ENCODE measurements at regions not wholly inside any gene's neighbourhood (a gene's known extent, or its start where the extent isn't known, plus 50 kb on each side); places are given as distances from the start of the nearest gene placed in this dataset.

- no peak for TF ChIP-seq CTCF (IDR thresholded peaks at IDR 0.05)
- TF ChIP-seq, protein P1, sequence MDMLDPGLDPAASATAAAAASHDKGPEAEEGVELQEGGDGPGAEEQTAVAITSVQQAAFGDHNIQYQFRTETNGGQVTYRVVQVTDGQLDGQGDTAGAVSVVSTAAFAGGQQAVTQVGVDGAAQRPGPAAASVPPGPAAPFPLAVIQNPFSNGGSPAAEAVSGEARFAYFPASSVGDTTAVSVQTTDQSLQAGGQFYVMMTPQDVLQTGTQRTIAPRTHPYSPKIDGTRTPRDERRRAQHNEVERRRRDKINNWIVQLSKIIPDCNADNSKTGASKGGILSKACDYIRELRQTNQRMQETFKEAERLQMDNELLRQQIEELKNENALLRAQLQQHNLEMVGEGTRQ (CRISPR knock-in tag; IDR thresholded peaks at IDR 0.05), result no peak
- no peak for TF ChIP-seq MXD4 (CRISPR knock-in tag; IDR thresholded peaks at IDR 0.05; ENCODE audit: borderline replicate concordance)
- no peak for TF ChIP-seq NFATC4 (CRISPR knock-in tag; IDR thresholded peaks at IDR 0.05)
- no peak for TF ChIP-seq TEAD4 (CRISPR knock-in tag; IDR thresholded peaks at IDR 0.05)
- no peak for TF ChIP-seq CREB1 (CRISPR knock-in tag; IDR thresholded peaks at IDR 0.05)
- TF ChIP-seq AFF4 (CRISPR knock-in tag; IDR thresholded peaks at IDR 0.05; ENCODE audit: borderline replicate concordance), result no peak
- no peak for TF ChIP-seq PRDM15 (CRISPR knock-in tag; IDR thresholded peaks at IDR 0.05)
- no peak for TF ChIP-seq ATF6 (CRISPR knock-in tag; IDR thresholded peaks at IDR 0.05)
- TF ChIP-seq ZNF396 (CRISPR knock-in tag; IDR thresholded peaks at IDR 0.05; ENCODE audit: borderline replicate concordance), result no peak
- no peak for TF ChIP-seq NR2C2 (CRISPR knock-in tag; IDR thresholded peaks at IDR 0.05)
- TF ChIP-seq HMGXB4 (CRISPR knock-in tag; IDR thresholded peaks at IDR 0.05), result no peak
- no peak for TF ChIP-seq ATF2 (CRISPR knock-in tag; IDR thresholded peaks at IDR 0.05; ENCODE audit: borderline replicate concordance, low read depth)
Measured at GRCh38 chr16:50495673-50496072, 52.5 kb upstream of the NKD1 start.

All from WTC11 (cell line).